Heart left ventricle (tissue), 13 donors: ENCODE measurements at regions not wholly inside any gene's neighbourhood (a gene's known extent, or its start where the extent isn't known, plus 50 kb on each side); places are given as distances from the start of the nearest gene placed in this dataset.

Experiments used
- POLR2A ChIP-seq, 2 donors: fragments of 450-650 bp; IDR thresholded peaks; one replicate each; pipeline ENCODE4 v1.6.1; 2017; ENCODE audit warnings: antibody characterized with exemption in 2 of 2, mild to moderate bottlenecking in 2 of 2, moderate library complexity in 2 of 2
- TF ChIP-seq, protein P1 (sequence below), 12 donors: fragments of 200-600 bp; sonication (generic) in 4 of 12; IDR thresholded peaks; one replicate each; pipeline versions ENCODE4 v1.5.0 to v1.8.0; 2018 to 2022; ENCODE audit warnings: antibody characterized with exemption in 12 of 12, mild to moderate bottlenecking in 5 of 12
- donor health status: ischemic (EF 13 %, LVEDD 7.1; RV severe dilation, severe dysfunction).
- donor health status: DM: no; HTN: yes; CAD: no.
- donor health status: DM: no; HTN: no; CAD: no.
- donor health status: ischemic (EF 25% LVEDD 6.9; RV normal size, moderate dysfunction).
- donor health status: ischemic (EF 25% LVEDD 5.7; RV mildly dilated, moderate dysfunction).
- donor health status: ischemic (EF 35%, LVEDD 5.7; RV mildly dilated, moderate dysfunction).
- donor health status: nonischemic (EF 11% LVEDD 7.7; RV severe dilation, severe dysfunction).
- donor health status: DM: yes; HTN: yes; CAD: no.
- donor health status: PGD.
- donor health status: ischemic (EF 29% LVEDD 5.4; RV normal size, mild dysfunction).
- donor health status: nonischemic (EF 23%, LVEDD 6.1; RV moderate dilation, normal function).

DNA sequence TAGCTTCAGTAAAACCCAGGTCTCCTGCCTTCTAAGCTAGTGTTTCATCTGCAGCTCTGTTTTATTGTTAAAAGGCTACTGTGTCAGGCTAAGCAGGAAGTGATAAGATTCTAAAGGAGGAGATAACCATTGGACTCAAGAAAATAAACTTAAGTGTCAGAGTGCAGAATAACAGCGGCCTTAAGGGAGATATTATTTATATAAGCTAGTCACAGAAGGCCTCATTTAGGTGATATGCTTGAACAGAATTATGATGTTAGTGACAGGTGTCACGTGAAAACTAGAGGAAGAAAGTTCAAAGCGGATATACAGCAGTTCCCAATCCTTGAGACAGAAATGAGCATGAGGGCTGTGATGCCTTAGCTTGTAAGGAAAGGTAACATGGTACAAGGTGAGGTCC is 373.4 kb downstream of the FOXG1 start:
- TF ChIP-seq, protein P1, sequence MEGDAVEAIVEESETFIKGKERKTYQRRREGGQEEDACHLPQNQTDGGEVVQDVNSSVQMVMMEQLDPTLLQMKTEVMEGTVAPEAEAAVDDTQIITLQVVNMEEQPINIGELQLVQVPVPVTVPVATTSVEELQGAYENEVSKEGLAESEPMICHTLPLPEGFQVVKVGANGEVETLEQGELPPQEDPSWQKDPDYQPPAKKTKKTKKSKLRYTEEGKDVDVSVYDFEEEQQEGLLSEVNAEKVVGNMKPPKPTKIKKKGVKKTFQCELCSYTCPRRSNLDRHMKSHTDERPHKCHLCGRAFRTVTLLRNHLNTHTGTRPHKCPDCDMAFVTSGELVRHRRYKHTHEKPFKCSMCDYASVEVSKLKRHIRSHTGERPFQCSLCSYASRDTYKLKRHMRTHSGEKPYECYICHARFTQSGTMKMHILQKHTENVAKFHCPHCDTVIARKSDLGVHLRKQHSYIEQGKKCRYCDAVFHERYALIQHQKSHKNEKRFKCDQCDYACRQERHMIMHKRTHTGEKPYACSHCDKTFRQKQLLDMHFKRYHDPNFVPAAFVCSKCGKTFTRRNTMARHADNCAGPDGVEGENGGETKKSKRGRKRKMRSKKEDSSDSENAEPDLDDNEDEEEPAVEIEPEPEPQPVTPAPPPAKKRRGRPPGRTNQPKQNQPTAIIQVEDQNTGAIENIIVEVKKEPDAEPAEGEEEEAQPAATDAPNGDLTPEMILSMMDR (IDR thresholded peaks at IDR 0.05): no peak
- TF ChIP-seq POLR2A (IDR thresholded peaks at IDR 0.05): no peak
